ENCODE measurements at regions not wholly inside any gene's neighbourhood (a gene's known extent, or its start where the extent isn't known, plus 50 kb on each side); places are given as distances from the start of the nearest gene placed in this dataset.
"Not testable (repeated sequence)": the region's sequence is repeated elsewhere in the genome, so short reads cannot be mapped to it uniquely, and the experiment has no call there.

DNA sequence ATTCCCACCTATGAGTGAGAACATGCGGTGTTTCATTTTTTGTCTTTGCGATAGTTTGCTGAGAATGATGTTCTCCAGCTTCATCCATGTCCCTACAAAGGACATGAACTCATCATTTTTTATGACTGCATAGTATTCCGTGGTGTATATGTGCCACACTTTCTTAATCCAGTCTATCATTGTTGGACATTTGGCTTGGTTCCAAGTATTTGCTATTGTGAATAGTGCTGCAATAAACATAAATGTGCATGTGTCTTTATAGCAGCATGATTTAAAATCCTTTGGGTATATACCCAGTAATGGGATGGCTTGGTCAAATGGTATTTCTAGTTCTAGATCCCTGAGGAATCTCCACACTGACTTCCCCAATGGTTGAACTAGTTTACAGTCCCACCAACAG is 138.9 kb upstream of the GNAI1 start:
- not testable (repeated sequence) for H3K27ac ChIP-seq (ENCODE audit: low read depth, low read length); H3K4me3 ChIP-seq (ENCODE audit: low read length in 3 of 3); H3K36me3 ChIP-seq (ENCODE audit: control insufficient read depth in 3 of 3, insufficient read depth in 3 of 3, low read length in 3 of 3); H3K9ac ChIP-seq (ENCODE audit: low read depth in 1 of 3, low read length in 3 of 3); H3K27me3 ChIP-seq (ENCODE audit: control insufficient read depth in 3 of 3, insufficient read depth in 3 of 3, low read length in 3 of 3); H3K4me1 ChIP-seq (ENCODE audit: control insufficient read depth in 3 of 3, insufficient read depth in 3 of 3, low read length in 3 of 3); H3K9me3 ChIP-seq (ENCODE audit: control insufficient read depth in 3 of 3, low read length in 3 of 3)

DNA sequence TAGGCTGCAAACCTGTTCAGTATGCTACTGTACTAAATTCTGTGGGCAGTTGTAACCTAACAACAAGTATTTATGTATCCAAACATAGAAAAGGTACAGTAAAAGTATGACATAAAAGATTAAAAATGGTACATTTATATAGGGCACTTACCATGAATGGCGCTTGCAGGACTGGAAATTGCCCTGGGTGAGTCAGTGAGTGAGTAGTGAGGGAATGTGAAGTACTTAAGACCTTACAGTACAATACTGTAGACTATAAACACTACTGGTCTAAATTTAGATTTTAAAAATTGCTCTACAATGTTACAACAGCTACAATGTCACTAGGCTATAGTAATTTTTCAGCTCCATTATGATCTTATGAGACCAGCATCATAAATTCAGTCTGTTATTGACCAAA is 146.0 kb upstream of the GNAI1 start:
- no peaks in the 10 kb centered on the region for H3K9me3 ChIP-seq (ENCODE audit: control insufficient read depth in 3 of 3, low read length in 3 of 3)
- no peak overlapping the region for H3K27ac ChIP-seq (ENCODE audit: low read depth, low read length)
- no peaks in the 10 kb centered on the region for H3K27me3 ChIP-seq (ENCODE audit: control insufficient read depth in 3 of 3, insufficient read depth in 3 of 3, low read length in 3 of 3)
- H3K36me3 ChIP-seq (ENCODE audit: control insufficient read depth in 3 of 3, insufficient read depth in 3 of 3, low read length in 3 of 3), result no peaks in the 10 kb centered on the region
- no peak overlapping the region for H3K4me3 ChIP-seq (ENCODE audit: low read length in 3 of 3)
- H3K9ac ChIP-seq (ENCODE audit: low read depth in 1 of 3, low read length in 3 of 3), result no peak overlapping the region
- H3K4me1 ChIP-seq (ENCODE audit: control insufficient read depth in 3 of 3, insufficient read depth in 3 of 3, low read length in 3 of 3), result no peaks in the 10 kb centered on the region

DNA sequence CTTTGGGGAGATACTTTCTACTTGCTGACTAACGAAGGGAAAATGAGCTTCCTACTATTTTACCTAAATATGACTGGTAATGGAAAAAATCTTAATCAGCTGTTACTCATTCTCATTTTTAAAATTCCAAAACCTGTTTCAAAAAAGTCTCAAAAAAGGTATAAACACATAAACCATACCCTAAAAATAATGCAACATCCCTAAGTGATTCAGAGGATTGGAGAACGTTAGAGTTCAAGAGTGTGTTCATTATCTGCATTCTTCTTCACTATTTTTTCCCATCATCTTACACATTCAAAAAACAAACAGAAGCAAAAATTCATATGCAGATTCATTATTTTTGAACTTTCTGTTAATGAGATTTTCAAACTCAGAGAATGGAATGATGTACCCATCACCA is 150.4 kb upstream of the GNAI1 start:
- H3K4me1 ChIP-seq (ENCODE audit: control insufficient read depth in 3 of 3, insufficient read depth in 3 of 3, low read length in 3 of 3), result no peaks in the 10 kb centered on the region
- no peaks in the 10 kb centered on the region for H3K27me3 ChIP-seq (ENCODE audit: control insufficient read depth in 3 of 3, insufficient read depth in 3 of 3, low read length in 3 of 3)
- no peaks in the 10 kb centered on the region for H3K9me3 ChIP-seq (ENCODE audit: control insufficient read depth in 3 of 3, low read length in 3 of 3)
- no peak overlapping the region for H3K9ac ChIP-seq (ENCODE audit: low read depth in 1 of 3, low read length in 3 of 3)
- no peak overlapping the region for H3K4me3 ChIP-seq (ENCODE audit: low read length in 3 of 3)
- H3K36me3 ChIP-seq (ENCODE audit: control insufficient read depth in 3 of 3, insufficient read depth in 3 of 3, low read length in 3 of 3), result no peaks in the 10 kb centered on the region
- H3K27ac ChIP-seq (ENCODE audit: low read depth, low read length), result no peak overlapping the region

DNA sequence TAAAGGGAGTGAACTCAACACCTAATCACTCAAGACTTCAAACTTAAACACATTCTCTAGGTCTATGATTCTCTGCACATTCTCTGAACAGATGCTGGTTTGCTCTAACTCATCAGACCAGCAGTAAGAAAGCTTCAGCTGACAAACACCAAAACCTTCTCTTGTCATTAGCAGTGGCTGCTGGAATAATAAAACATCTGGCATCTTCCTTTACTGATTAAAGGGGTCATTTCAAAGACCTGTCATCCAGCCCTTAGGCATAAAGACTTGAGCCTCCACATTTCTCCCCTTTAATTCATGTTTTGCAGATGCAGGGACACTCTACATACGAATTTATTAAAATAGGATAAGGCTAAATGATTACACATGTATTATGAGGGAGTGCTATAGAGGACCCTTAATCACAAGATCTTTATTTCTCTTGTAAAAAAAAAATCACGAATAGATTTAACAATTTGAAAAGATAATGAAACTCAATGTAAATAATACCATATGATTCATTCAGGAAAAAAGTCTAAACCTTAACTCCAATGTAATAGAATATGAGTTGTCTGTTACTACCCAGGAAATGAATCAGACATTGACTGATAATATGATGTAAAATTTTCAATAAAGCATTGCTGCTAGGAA is 152.4 kb upstream of the GNAI1 start:
- Histone ChIP-seq H3K9ac (ENCODE audit: low read depth in 1 of 3, low read length in 3 of 3) (no peak overlapping the region), H3K4me1 (ENCODE audit: control insufficient read depth in 3 of 3, insufficient read depth in 3 of 3, low read length in 3 of 3) (no peaks in the 10 kb centered on the region), H3K27ac (ENCODE audit: low read depth, low read length) (no peak overlapping the region), H3K36me3 (ENCODE audit: control insufficient read depth in 3 of 3, insufficient read depth in 3 of 3, low read length in 3 of 3) (no peaks in the 10 kb centered on the region), H3K27me3 (ENCODE audit: control insufficient read depth in 3 of 3, insufficient read depth in 3 of 3, low read length in 3 of 3) (no peaks in the 10 kb centered on the region), H3K9me3 (ENCODE audit: control insufficient read depth in 3 of 3, low read length in 3 of 3) (no peaks in the 10 kb centered on the region), H3K4me3 (ENCODE audit: low read length in 3 of 3) (no peak overlapping the region)

DNA sequence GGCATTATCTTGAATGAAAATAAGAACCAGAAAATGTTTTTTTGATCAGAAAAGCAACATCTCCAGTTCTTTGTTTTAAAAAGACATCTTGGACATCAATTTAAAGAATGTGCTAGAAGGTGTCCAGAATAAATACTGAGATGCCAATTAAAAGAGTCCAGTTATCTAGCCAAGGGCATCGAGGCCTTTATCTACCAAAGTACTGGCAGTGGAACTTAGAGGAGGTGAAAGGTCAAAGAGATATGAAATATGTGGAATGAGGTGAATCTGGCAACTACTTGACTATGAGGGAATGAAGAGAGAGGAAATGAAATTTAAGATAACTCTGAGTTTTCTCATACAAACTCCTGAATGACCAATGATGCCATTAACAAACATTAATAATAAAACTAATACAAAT is 154.3 kb upstream of the GNAI1 start:
- Histone ChIP-seq H3K9me3 (ENCODE audit: control insufficient read depth in 3 of 3, low read length in 3 of 3) (no peaks in the 10 kb centered on the region), H3K27me3 (ENCODE audit: control insufficient read depth in 3 of 3, insufficient read depth in 3 of 3, low read length in 3 of 3) (no peaks in the 10 kb centered on the region), H3K9ac (ENCODE audit: low read depth in 1 of 3, low read length in 3 of 3) (no peak overlapping the region), H3K4me1 (ENCODE audit: control insufficient read depth in 3 of 3, insufficient read depth in 3 of 3, low read length in 3 of 3) (no peaks in the 10 kb centered on the region), H3K4me3 (ENCODE audit: low read length in 3 of 3) (no peak overlapping the region), H3K27ac (ENCODE audit: low read depth, low read length) (no peak overlapping the region), H3K36me3 (ENCODE audit: control insufficient read depth in 3 of 3, insufficient read depth in 3 of 3, low read length in 3 of 3) (no peaks in the 10 kb centered on the region)

DNA sequence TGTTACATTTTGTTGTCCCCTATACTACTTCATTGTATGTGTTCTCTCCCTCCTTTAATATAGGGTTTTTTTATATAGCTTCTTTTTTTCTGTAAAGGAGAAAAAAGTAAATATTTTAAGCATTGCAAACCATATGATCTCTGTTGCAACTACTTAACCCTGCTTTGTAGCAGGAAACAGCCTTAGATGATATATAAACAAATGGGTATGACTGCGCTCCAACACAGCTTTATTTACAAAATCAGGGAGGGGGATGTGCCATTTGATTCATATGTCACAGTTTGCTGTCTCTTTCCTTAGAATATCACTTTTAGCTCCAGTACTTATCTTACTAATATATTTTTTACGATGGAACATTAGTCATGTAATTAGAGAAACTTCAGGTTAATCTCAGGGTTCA is 155.2 kb upstream of the GNAI1 start:
- Histone ChIP-seq H3K27ac (ENCODE audit: low read depth, low read length) (no peak overlapping the region), H3K27me3 (ENCODE audit: control insufficient read depth in 3 of 3, insufficient read depth in 3 of 3, low read length in 3 of 3) (no peaks in the 10 kb centered on the region), H3K4me1 (ENCODE audit: control insufficient read depth in 3 of 3, insufficient read depth in 3 of 3, low read length in 3 of 3) (no peaks in the 10 kb centered on the region), H3K9me3 (ENCODE audit: control insufficient read depth in 3 of 3, low read length in 3 of 3) (no peaks in the 10 kb centered on the region), H3K36me3 (ENCODE audit: control insufficient read depth in 3 of 3, insufficient read depth in 3 of 3, low read length in 3 of 3) (no peaks in the 10 kb centered on the region), H3K9ac (ENCODE audit: low read depth in 1 of 3, low read length in 3 of 3) (no peak overlapping the region), H3K4me3 (ENCODE audit: low read length in 3 of 3) (no peak overlapping the region)

DNA sequence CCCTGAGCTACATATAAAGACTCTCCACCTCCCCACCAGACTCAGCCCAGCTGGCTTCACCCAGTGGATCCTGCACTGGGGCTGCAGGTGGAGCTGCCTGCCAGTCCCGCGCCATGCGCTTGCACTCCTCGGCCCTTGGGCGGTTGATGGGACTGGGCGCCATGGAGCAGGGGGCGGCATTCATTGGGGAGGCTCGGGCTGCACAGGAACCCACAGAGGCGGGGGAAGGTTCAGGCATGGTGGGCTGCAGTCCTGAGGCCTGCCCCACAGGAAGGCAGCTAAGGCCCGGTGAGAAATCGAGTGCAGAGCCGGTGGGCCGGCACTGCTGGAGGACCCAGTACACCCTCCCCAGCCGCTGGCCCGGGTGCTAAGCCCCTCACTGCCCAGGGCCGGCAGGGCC is 157.2 kb upstream of the GNAI1 start:
- Histone ChIP-seq H3K36me3 (ENCODE audit: control insufficient read depth in 3 of 3, insufficient read depth in 3 of 3, low read length in 3 of 3) (no peaks in the 10 kb centered on the region), H3K9ac (ENCODE audit: low read depth in 1 of 3, low read length in 3 of 3) (no peak overlapping the region)

DNA sequence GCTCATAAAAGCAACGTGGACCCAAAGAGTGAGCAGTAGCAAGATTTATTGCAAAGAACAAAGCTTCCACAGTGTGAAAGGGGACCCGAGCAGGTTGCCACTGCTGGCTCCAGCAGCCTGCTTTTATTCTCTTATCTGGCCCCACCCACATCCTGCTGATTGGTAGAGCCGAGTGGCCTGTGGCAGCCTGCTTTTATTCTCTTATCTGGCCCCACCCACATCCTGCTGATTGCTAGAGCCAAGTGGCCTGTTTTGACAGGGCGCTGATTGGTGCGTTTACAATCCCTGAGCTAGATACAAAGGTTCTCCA is 158.0 kb upstream of the GNAI1 start:
- H3K27ac ChIP-seq (ENCODE audit: low read depth, low read length); H3K36me3 ChIP-seq (ENCODE audit: control insufficient read depth in 3 of 3, insufficient read depth in 3 of 3, low read length in 3 of 3); H3K4me1 ChIP-seq (ENCODE audit: control insufficient read depth in 3 of 3, insufficient read depth in 3 of 3, low read length in 3 of 3); H3K4me3 ChIP-seq (ENCODE audit: low read length in 3 of 3); H3K9me3 ChIP-seq (ENCODE audit: control insufficient read depth in 3 of 3, low read length in 3 of 3); H3K27me3 ChIP-seq (ENCODE audit: control insufficient read depth in 3 of 3, insufficient read depth in 3 of 3, low read length in 3 of 3); H3K9ac ChIP-seq (ENCODE audit: low read depth in 1 of 3, low read length in 3 of 3): not testable (repeated sequence)

More for the DNA sequence above, 157.2 kb upstream of the GNAI1 start:
- Histone ChIP-seq H3K27me3 (ENCODE audit: control insufficient read depth in 3 of 3, insufficient read depth in 3 of 3, low read length in 3 of 3) (no peaks in the 10 kb centered on the region), H3K4me1 (ENCODE audit: control insufficient read depth in 3 of 3, insufficient read depth in 3 of 3, low read length in 3 of 3) (no peaks in the 10 kb centered on the region), H3K4me3 (ENCODE audit: low read length in 3 of 3) (no peak overlapping the region), H3K9me3 (ENCODE audit: control insufficient read depth in 3 of 3, low read length in 3 of 3) (no peaks in the 10 kb centered on the region), H3K27ac (ENCODE audit: low read depth, low read length) (no peak overlapping the region)

DNA sequence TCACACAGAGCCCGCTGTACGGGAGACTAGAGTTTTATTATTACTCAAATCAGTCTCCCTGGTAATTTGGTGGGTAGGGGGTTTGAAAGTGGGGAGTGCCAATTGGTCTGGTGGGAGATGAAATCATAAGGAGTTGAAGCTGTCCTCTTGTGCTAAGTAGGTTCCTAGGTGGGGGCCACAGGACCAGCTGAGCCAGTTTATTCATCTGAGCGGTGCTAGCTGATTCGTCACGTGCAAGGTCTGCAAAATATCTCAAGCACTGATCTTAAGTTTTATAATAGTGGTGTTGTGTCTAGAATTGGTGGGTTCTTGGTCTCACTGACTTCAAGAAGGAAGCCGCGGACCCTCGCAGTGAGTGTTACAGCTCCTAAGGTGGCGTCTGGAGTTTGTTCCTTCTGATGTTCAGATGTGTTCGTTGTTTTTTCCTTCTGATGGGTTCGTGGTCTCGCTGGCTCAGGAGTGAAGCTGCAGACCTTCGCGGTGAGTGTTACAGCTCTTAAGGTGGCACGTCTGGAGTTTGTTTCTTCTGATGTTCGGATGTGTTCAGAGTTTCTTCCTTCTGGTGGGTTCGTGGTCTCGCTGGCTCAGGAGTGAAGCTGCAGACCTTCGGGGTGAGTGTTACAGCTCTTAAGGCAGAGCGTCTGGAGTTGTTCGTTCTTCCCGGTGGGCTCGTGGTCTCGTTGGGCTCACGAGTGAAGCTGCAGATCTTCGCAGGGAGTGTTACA is 158.5 kb upstream of the GNAI1 start:
- H3K9ac ChIP-seq (ENCODE audit: low read depth in 1 of 3, low read length in 3 of 3); H3K9me3 ChIP-seq (ENCODE audit: control insufficient read depth in 3 of 3, low read length in 3 of 3); H3K4me1 ChIP-seq (ENCODE audit: control insufficient read depth in 3 of 3, insufficient read depth in 3 of 3, low read length in 3 of 3); H3K27ac ChIP-seq (ENCODE audit: low read depth, low read length); H3K4me3 ChIP-seq (ENCODE audit: low read length in 3 of 3); H3K27me3 ChIP-seq (ENCODE audit: control insufficient read depth in 3 of 3, insufficient read depth in 3 of 3, low read length in 3 of 3); H3K36me3 ChIP-seq (ENCODE audit: control insufficient read depth in 3 of 3, insufficient read depth in 3 of 3, low read length in 3 of 3): not testable (repeated sequence)

DNA sequence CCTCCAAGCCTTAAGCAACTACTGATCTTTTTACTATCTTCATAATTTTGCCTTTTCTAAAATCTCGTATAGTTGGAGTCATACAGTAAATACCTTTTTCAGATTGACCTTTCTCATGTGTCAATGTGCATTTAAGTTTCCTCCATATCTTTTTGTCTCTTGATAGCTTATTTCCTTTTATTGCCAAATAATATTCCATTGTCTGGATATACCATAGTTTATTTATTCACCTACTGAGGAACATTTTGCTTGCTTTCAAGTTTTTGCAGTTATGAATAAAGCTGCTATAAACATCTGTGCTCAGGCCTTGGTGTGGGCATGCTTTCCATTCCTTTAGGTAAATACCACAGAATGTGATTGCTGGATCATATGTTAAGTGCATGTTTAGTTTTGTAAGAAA is 161.2 kb upstream of the GNAI1 start:
- no peaks in the 10 kb centered on the region for H3K36me3 ChIP-seq (ENCODE audit: control insufficient read depth in 3 of 3, insufficient read depth in 3 of 3, low read length in 3 of 3)
- H3K4me3 ChIP-seq (ENCODE audit: low read length in 3 of 3), result no peak overlapping the region
- H3K4me1 ChIP-seq (ENCODE audit: control insufficient read depth in 3 of 3, insufficient read depth in 3 of 3, low read length in 3 of 3), result no peaks in the 10 kb centered on the region
- no peak overlapping the region for H3K9ac ChIP-seq (ENCODE audit: low read depth in 1 of 3, low read length in 3 of 3)
- no peaks in the 10 kb centered on the region for H3K27me3 ChIP-seq (ENCODE audit: control insufficient read depth in 3 of 3, insufficient read depth in 3 of 3, low read length in 3 of 3)
- H3K9me3 ChIP-seq (ENCODE audit: control insufficient read depth in 3 of 3, low read length in 3 of 3), result no peaks in the 10 kb centered on the region
- H3K27ac ChIP-seq (ENCODE audit: low read depth, low read length), result no peak overlapping the region

Data from skeletal muscle tissue (tissue), 3 donors.